ENCODE measurements at regions not wholly inside any gene's neighbourhood (a gene's known extent, or its start where the extent isn't known, plus 50 kb on each side); places are given as distances from the start of the nearest gene placed in this dataset.

DNA sequence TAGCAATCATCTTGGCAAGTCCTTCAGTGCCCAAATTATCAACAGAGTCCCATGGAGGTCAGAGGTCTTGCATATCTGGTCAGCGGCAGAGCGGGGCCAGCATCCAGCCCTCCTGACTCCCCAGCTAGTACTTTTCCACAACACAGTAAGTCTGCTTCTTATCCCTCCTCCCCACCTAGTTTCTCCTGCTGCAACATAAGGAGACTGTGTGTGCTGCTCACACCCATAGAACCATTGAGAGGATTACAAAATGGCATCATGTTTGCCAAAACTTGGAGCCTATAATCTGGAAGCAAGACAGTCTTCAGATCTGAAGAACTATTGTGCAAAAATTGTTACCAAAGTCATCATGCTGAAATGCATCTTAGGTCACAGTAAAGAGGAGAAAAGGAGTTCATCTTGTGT, 125.8 kb upstream of the ZNF366 start:
- TF ChIP-seq, protein P1, sequence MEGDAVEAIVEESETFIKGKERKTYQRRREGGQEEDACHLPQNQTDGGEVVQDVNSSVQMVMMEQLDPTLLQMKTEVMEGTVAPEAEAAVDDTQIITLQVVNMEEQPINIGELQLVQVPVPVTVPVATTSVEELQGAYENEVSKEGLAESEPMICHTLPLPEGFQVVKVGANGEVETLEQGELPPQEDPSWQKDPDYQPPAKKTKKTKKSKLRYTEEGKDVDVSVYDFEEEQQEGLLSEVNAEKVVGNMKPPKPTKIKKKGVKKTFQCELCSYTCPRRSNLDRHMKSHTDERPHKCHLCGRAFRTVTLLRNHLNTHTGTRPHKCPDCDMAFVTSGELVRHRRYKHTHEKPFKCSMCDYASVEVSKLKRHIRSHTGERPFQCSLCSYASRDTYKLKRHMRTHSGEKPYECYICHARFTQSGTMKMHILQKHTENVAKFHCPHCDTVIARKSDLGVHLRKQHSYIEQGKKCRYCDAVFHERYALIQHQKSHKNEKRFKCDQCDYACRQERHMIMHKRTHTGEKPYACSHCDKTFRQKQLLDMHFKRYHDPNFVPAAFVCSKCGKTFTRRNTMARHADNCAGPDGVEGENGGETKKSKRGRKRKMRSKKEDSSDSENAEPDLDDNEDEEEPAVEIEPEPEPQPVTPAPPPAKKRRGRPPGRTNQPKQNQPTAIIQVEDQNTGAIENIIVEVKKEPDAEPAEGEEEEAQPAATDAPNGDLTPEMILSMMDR (IDR thresholded peaks at IDR 0.05; ENCODE audit: control insufficient read depth, insufficient read depth, low read depth, low read length, missing control alignments): no peak
- no peak overlapping the region for H3K4me3 ChIP-seq (ENCODE audit: control insufficient read depth, low read depth, low read length)
- DNase-seq (ENCODE audit: low read depth): no peak

DNA sequence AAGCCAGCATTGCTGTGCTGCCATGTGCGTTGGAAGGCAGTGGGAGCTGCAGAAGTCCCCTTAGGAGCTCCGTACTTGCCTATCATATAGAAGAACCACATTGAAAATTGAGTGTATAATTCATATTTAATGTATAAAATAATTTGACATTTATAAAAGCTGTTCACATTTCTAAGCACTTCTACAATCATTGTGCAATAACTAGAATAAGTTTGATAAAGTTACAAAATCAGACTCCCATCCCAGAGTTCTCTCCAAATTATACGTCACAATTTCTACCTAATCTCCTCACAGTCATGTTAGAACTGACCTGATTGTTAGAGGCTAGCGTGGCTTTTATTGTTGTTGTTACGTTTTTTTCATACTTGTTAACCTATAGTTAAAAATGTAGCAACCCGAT, 123.5 kb upstream of the ZNF366 start:
- DNase-seq (ENCODE audit: low read depth): no peak
- TF ChIP-seq, protein P1 (IDR thresholded peaks at IDR 0.05; ENCODE audit: control insufficient read depth, insufficient read depth, low read depth, low read length, missing control alignments): no peak
- no peak overlapping the region for H3K4me3 ChIP-seq (ENCODE audit: control insufficient read depth, low read depth, low read length)

DNA sequence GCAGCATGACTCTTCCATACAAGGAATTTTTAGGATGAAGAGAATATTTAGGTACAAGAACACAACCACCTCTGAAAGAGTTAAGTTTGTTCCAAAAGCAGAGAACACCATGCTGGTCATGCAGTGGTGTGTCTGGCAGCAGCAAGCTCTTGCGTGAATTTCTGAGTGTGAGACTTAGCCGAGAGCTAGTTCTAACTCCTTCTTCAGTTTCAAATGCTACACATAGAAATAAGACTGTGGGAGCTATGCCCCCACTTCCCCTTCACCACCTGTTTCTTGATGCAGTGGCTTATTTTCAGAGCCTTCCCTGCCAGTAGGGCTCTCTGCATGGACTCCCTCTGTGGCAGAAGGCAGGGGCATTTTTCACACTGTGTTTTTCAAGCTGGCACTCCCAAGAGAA, 122.9 kb upstream of the ZNF366 start:
- no peak overlapping the region for H3K4me3 ChIP-seq (ENCODE audit: control insufficient read depth, low read depth, low read length)
- DNase-seq (ENCODE audit: low read depth): no peak
- TF ChIP-seq, protein P1 (IDR thresholded peaks at IDR 0.05; ENCODE audit: control insufficient read depth, insufficient read depth, low read depth, low read length, missing control alignments): no peak

DNA sequence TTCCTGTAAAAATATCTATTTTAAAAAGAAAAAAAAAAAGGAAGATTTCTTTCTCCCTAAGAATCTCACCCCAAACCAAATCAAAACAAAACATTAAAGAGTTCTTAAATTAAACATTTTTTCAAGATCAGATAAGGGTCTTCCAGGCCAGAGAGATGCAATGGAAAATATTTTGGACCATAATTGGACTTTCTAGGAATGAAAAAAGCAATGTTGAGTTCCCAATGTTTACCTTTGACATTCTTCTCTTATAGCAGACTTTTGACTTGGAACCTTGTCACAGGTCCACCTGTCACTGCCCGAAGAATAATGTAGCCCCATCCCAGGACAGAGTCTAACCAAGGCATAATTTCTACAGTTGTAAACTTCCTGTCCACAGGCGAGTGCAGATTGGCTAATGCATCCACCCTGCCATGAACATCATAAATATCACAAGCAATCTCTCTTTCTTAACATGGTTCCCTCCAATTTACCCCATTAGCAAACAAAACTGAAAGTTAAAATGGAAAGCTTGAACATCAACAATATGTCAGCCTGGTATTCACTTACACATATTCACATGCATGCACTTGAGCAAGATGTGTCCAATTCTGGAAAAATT, 121.7 kb upstream of the ZNF366 start:
- no peak overlapping the region for H3K4me3 ChIP-seq (ENCODE audit: control insufficient read depth, low read depth, low read length)
- TF ChIP-seq, protein P1 (IDR thresholded peaks at IDR 0.05; ENCODE audit: control insufficient read depth, insufficient read depth, low read depth, low read length, missing control alignments): no peak
- DNase-seq (ENCODE audit: low read depth): no peak

DNA sequence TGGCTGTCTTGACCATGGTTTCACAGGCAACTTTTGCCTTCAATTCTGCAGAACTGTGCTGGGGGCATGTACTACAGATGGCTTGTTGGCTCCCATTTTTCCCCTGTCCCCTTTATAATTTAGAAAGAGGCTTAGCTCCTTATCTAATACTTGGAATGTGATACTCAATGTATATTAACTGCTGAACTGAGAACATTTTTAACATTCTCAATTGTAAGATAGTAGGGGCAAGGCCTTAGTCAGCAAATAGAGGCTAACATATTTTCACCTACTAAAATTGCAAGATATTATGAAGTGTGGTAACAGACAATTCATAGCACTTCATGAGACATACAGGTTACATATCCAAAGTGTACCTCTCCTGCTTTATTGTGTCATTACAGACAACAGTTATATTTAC, 118.1 kb upstream of the ZNF366 start:
- H3K4me3 ChIP-seq (ENCODE audit: control insufficient read depth, low read depth, low read length): no peak overlapping the region
- TF ChIP-seq, protein P1 (IDR thresholded peaks at IDR 0.05; ENCODE audit: control insufficient read depth, insufficient read depth, low read depth, low read length, missing control alignments): no peak
- no peak for DNase-seq (ENCODE audit: low read depth)

DNA sequence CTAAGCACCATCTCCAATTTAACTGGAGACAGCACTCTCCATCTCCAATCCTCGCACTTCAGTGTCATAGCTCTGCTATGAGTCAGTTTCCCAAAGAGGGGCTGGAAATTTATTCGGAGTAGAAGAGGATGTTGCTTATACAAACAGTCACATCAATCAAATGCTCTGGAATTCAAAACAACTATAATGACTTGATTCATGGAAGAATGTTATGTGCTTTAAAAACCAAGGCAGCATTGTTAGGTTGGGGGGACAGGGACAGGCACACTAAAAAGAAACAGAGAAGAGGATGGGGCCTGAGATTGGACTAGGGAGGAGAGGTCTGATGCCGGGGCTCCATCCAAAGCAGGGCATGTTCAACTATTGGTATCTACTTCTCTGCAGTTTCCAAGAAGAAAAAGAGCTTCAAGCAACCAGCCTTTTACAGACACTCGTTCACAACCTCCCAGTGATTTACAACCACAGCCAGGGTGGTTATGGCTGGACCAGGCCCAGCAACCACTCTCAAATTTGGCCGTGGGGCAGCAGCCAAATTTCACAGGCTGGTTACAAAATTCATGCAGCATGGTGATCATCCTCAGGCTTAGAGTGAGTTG, 117.5 kb upstream of the ZNF366 start:
- TF ChIP-seq, protein P1 (IDR thresholded peaks at IDR 0.05; ENCODE audit: control insufficient read depth, insufficient read depth, low read depth, low read length, missing control alignments): no peak
- DNase-seq (ENCODE audit: low read depth): peak; percentile 68
- no peak overlapping the region for H3K4me3 ChIP-seq (ENCODE audit: control insufficient read depth, low read depth, low read length)
